ENCODE measurements at regions not wholly inside any gene's neighbourhood (a gene's known extent, or its start where the extent isn't known, plus 50 kb on each side); places are given as distances from the start of the nearest gene placed in this dataset.

- no peak for DNase-seq
Observed at GRCh38 chr12:3336606-3337311, 154.2 kb upstream of the PRMT8 start.

- DNase-seq = no peak
Observed at GRCh38 chr12:3337944-3338343, 153.1 kb upstream of the PRMT8 start.

- no peak for DNase-seq
Observed at GRCh38 chr12:3339221-3339620, 151.8 kb upstream of the PRMT8 start.

- DNase-seq = no peak
Observed at GRCh38 chr12:3341594-3341993, 149.4 kb upstream of the PRMT8 start.

GRCh38 chr12:3342051-3342450 lies 149.0 kb upstream of the PRMT8 start:
- peak; percentile 56 for DNase-seq

GRCh38 chr12:3348055-3348454 lies 142.9 kb upstream of the PRMT8 start:
- no peak for DNase-seq

GRCh38 chr12:3350432-3350831 lies 140.6 kb upstream of the PRMT8 start:
- DNase-seq = no peak

GRCh38 chr12:3351731-3352130 lies 139.3 kb upstream of the PRMT8 start:
- DNase-seq = no peak

GRCh38 chr12:3352230-3352629 lies 138.8 kb upstream of the PRMT8 start:
- DNase-seq = no peak

GRCh38 chr12:3353621-3354020 lies 137.4 kb upstream of the PRMT8 start:
- DNase-seq = no peak

- no peak for DNase-seq
Observed at GRCh38 chr12:3354586-3354985, 136.4 kb upstream of the PRMT8 start.

GRCh38 chr12:3355378-3355900 lies 135.6 kb upstream of the PRMT8 start:
- no peak for DNase-seq

GRCh38 chr12:3357950-3358525 lies 133.0 kb upstream of the PRMT8 start:
- no peak for DNase-seq

- no peak for DNase-seq
Observed at GRCh38 chr12:3359478-3359877, 131.5 kb upstream of the PRMT8 start.

- DNase-seq = no peak
Observed at GRCh38 chr12:3361146-3361545, 129.9 kb upstream of the PRMT8 start.

GRCh38 chr12:3362737-3363136 lies 128.3 kb upstream of the PRMT8 start:
- DNase-seq = no peak

GRCh38 chr12:3363608-3364007 lies 127.4 kb upstream of the PRMT8 start:
- DNase-seq = no peak

GRCh38 chr12:3364226-3364625 lies 126.8 kb upstream of the PRMT8 start:
- no peak for DNase-seq

- no peak for DNase-seq
Observed at GRCh38 chr12:3364661-3365462, 126.1 kb upstream of the PRMT8 start.

GRCh38 chr12:3365463-3366411 lies 125.3 kb upstream of the PRMT8 start:
- no peak for DNase-seq

- no peak for DNase-seq
Observed at GRCh38 chr12:3366451-3367110, 124.4 kb upstream of the PRMT8 start.
